ENCODE measurements at regions not wholly inside any gene's neighbourhood (a gene's known extent, or its start where the extent isn't known, plus 50 kb on each side); places are given as distances from the start of the nearest gene placed in this dataset.

DNA sequence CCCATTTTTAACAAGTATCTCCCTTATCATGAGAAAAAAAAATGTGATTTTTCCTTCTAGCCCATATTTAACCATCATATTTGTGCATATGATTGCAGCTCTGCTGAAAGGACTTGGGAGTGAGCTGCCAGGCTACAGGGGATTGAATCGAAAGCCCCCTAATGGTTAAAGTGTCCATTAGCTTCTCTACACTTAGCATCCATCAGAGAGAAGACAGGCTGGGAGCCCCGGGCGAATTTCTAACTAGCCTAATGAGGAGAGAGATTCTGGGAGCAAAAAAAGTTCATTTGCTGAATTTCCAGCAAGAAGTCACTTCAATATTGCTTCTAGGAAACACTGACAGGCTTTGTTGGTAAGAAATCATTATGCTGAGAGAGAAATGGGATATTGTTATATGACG is 848.8 kb downstream of the TDRD15 start:
- TF ChIP-seq, protein P1, sequence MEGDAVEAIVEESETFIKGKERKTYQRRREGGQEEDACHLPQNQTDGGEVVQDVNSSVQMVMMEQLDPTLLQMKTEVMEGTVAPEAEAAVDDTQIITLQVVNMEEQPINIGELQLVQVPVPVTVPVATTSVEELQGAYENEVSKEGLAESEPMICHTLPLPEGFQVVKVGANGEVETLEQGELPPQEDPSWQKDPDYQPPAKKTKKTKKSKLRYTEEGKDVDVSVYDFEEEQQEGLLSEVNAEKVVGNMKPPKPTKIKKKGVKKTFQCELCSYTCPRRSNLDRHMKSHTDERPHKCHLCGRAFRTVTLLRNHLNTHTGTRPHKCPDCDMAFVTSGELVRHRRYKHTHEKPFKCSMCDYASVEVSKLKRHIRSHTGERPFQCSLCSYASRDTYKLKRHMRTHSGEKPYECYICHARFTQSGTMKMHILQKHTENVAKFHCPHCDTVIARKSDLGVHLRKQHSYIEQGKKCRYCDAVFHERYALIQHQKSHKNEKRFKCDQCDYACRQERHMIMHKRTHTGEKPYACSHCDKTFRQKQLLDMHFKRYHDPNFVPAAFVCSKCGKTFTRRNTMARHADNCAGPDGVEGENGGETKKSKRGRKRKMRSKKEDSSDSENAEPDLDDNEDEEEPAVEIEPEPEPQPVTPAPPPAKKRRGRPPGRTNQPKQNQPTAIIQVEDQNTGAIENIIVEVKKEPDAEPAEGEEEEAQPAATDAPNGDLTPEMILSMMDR (IDR thresholded peaks at IDR 0.05; ENCODE audit: low read depth, low read length, poor library complexity, severe bottlenecking) = no peak
- TF ChIP-seq EZH2phosphoT487 (IDR thresholded peaks at IDR 0.05; ENCODE audit: borderline replicate concordance, low read length) = no peak
